Peyer's patch (tissue), 4 donors: ENCODE measurements at regions not wholly inside any gene's neighbourhood (a gene's known extent, or its start where the extent isn't known, plus 50 kb on each side); places are given as distances from the start of the nearest gene placed in this dataset.

Experiments
- DNase-seq, 3 donors: peaks; one replicate each; pipeline ENCODE4 v3.0.0-alpha.2; 2017 to 2019
- H3K27ac ChIP-seq, 4 donors: fragments of 200-600 bp; sonication (generic); one replicate each; pipeline ENCODE4 v1.5.1; 2016 to 2019
- H3K27me3 ChIP-seq, 2 donors: fragments of 200-600 bp; sonication (generic); one replicate each; pipeline ENCODE4 v1.5.1; 2019
- H3K36me3 ChIP-seq, 3 donors: fragments of 200-600 bp; sonication (generic); one replicate each; pipeline ENCODE4 v1.5.1; 2016 to 2019
- H3K4me1 ChIP-seq, 4 donors: fragments of 200-600 bp; sonication (generic); one replicate each; pipeline ENCODE4 v1.5.1; 2016 to 2019
- H3K4me3 ChIP-seq, 4 donors: fragments of 200-600 bp; sonication (generic); 1 replicate in 3 of 4; 2 replicates in 1 of 4; pipeline ENCODE4 v1.5.1; 2016 to 2019; ENCODE audit warnings: mild to moderate bottlenecking in 1 of 4
- H3K9me3 ChIP-seq, 4 donors: fragments of 200-600 bp; sonication (generic); one replicate each; pipeline ENCODE4 v1.5.1; 2016 to 2019; ENCODE audit warnings: mild to moderate bottlenecking in 1 of 4
- POLR2A ChIP-seq, 2 donors: fragments of 450-650 bp; IDR thresholded peaks; one replicate each; pipeline ENCODE4 v1.5.1; 2017; ENCODE audit warnings: antibody characterized with exemption in 2 of 2, mild to moderate bottlenecking in 2 of 2, moderate library complexity in 2 of 2
- TF ChIP-seq, protein P1 (sequence below), 6 experiments: fragments of 450-650 bp in 4 of 6; fragments of 200-600 bp in 2 of 6; sonication (generic) in 1 of 6; IDR thresholded peaks; one replicate each; pipeline ENCODE4 v1.5.1; 2017 to 2019; ENCODE audit warnings: antibody characterized with exemption in 6 of 6, mild to moderate bottlenecking in 3 of 6, moderate library complexity in 1 of 6

DNA sequence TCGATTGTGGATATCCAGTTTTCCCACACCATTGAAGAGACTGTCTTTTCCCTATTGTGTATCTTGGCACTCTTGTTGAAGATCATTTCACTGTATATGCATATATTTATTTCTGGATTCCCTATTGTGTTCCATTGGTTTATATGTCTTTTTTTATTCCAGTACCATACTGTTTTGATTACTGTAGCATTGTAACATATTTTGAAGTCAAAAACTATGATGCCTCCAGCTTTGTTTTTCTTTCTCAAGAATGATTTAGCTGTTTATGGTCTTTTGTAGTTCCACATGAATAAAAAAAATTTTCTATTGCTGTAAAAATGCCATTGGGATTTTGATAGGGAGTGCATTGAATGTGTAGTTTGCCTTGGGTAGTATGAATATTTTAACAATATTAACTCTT lies 128.1 kb upstream of the SLC38A2 start:
- no peak overlapping the region for H3K27ac ChIP-seq
- H3K9me3 ChIP-seq: peaks cover 0 to 3% (median 0%) of the 10 kb centered on the region in 4 donors
- no peaks in the 10 kb centered on the region for H3K4me1 ChIP-seq
- no peaks in the 10 kb centered on the region for H3K36me3 ChIP-seq
- no peaks in the 10 kb centered on the region for H3K27me3 ChIP-seq
- TF ChIP-seq, protein P1, sequence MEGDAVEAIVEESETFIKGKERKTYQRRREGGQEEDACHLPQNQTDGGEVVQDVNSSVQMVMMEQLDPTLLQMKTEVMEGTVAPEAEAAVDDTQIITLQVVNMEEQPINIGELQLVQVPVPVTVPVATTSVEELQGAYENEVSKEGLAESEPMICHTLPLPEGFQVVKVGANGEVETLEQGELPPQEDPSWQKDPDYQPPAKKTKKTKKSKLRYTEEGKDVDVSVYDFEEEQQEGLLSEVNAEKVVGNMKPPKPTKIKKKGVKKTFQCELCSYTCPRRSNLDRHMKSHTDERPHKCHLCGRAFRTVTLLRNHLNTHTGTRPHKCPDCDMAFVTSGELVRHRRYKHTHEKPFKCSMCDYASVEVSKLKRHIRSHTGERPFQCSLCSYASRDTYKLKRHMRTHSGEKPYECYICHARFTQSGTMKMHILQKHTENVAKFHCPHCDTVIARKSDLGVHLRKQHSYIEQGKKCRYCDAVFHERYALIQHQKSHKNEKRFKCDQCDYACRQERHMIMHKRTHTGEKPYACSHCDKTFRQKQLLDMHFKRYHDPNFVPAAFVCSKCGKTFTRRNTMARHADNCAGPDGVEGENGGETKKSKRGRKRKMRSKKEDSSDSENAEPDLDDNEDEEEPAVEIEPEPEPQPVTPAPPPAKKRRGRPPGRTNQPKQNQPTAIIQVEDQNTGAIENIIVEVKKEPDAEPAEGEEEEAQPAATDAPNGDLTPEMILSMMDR (IDR thresholded peaks at IDR 0.05): no peak
- TF ChIP-seq POLR2A (IDR thresholded peaks at IDR 0.05): no peak
- no peak for DNase-seq
- no peak overlapping the region for H3K4me3 ChIP-seq

DNA sequence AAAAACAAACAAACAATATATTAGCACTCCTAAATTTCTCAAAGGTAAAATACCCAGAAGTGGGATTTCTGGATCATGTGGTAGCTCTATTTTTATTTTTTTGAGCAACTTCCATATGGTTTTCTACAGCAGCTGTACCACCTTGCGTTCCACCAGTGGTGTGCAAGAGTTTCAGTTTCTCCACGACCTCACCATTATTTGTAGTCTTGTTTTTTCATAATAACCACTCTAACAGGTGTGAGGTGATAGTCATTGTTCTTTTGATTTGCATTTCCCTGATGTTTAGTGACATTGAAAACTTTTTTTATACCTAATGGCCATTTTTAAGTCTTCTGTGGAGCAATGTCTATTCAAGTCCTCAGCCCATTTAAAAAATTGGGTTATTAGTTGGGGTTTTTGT lies 127.3 kb upstream of the SLC38A2 start:
- TF ChIP-seq, protein P1 (IDR thresholded peaks at IDR 0.05): no peak
- no peak for TF ChIP-seq POLR2A (IDR thresholded peaks at IDR 0.05)
- no peaks in the 10 kb centered on the region for H3K27me3 ChIP-seq
- H3K4me3 ChIP-seq: no peak overlapping the region
- no peaks in the 10 kb centered on the region for H3K4me1 ChIP-seq
- no peaks in the 10 kb centered on the region for H3K9me3 ChIP-seq
- no peak overlapping the region for H3K27ac ChIP-seq
- H3K36me3 ChIP-seq: no peaks in the 10 kb centered on the region
- no peak for DNase-seq

DNA sequence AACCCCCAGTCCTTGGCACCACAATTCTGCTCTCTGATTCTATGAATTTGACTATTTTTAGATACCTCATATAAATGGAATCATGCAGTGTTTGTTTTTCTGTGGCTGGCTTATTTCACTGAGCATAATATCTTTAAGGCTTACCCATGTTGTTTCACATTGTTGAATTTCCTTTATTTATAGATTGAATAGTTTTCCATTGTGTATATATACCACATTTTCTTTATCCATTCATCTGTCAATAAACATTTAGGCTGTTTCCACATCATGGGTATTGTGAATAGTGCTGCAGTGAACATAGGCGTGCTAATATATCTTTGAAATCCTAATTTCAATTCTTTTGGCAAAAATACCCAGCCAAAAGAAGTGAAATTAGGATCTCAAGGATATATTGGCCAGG lies 126.7 kb upstream of the SLC38A2 start:
- no peak for DNase-seq
- no peak overlapping the region for H3K27ac ChIP-seq
- no peaks in the 10 kb centered on the region for H3K36me3 ChIP-seq
- H3K4me1 ChIP-seq: no peaks in the 10 kb centered on the region
- no peaks in the 10 kb centered on the region for H3K9me3 ChIP-seq
- H3K4me3 ChIP-seq: no peak overlapping the region
- TF ChIP-seq, protein P1 (IDR thresholded peaks at IDR 0.05): no peak
- TF ChIP-seq POLR2A (IDR thresholded peaks at IDR 0.05): no peak
- no peaks in the 10 kb centered on the region for H3K27me3 ChIP-seq

DNA sequence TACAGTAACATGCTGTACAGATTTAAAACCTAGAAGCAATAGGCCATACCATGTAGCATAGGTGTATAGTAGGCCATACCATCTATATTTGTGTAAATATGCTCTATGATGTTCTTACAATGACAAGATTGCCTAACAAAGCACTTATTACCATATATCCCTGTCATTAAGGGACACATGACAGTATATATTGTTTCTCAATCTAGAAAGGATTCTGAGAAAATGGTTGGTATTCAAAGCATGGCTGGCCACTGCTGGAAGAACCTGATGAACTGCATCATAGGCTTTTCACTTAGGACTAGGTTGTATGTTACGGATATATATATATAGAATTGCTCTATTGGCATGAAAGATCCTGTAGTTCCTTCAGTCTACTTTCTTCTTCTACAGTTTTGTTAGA lies 125.2 kb upstream of the SLC38A2 start:
- Histone ChIP-seq H3K4me3 (no peak overlapping the region), H3K9me3 (no peaks in the 10 kb centered on the region), H3K36me3 (no peaks in the 10 kb centered on the region), H3K4me1 (no peaks in the 10 kb centered on the region), H3K27me3 (no peaks in the 10 kb centered on the region), H3K27ac (no peak overlapping the region)
- DNase-seq: no peak
- TF ChIP-seq, protein P1 (IDR thresholded peaks at IDR 0.05): no peak
- TF ChIP-seq POLR2A (IDR thresholded peaks at IDR 0.05): no peak

DNA sequence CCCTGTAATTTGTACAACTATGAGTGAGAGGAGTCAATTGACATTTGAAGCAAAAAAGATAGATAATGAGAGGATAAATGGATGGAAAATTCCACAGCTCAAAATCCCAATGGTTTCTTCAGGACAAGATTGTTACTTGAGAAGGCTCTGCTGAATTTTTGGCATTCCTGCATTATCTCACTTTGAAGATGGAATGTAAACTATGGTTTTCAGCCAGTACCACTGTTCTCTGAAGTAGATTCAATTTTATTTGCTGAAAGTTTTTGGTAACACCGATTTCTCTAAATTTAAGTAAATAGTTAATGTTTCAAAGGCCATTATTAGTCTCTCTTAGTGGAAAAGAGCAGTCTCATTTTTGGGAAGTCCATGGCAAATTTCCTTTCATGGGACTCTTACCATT lies 121.9 kb upstream of the SLC38A2 start:
- H3K36me3 ChIP-seq: no peaks in the 10 kb centered on the region
- H3K27ac ChIP-seq: peak overlapping the region in 1 of 4 donors; percentile 53
- no peaks in the 10 kb centered on the region for H3K27me3 ChIP-seq
- no peak for DNase-seq
- H3K4me1 ChIP-seq: peaks cover 0 to 4% (median 0%) of the 10 kb centered on the region in 4 donors
- no peaks in the 10 kb centered on the region for H3K9me3 ChIP-seq
- no peak overlapping the region for H3K4me3 ChIP-seq
- TF ChIP-seq, protein P1 (IDR thresholded peaks at IDR 0.05): no peak
- TF ChIP-seq POLR2A (IDR thresholded peaks at IDR 0.05): no peak

DNA sequence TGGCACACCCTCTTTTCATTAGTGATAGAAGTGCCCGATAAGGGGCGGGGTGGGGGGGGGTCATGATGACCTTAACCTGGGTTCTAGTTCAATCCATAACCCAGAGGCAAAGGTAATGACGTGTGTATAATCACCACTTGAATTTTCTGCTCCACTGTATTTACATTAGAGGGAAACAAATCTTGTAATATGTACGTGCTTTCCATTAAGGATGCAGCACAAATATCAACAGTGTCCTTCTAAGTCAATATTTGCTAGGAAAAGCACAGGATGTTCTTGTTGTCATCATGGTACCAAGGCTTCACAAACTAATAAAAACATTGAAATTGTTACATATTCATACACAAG lies 121.2 kb upstream of the SLC38A2 start:
- Histone ChIP-seq H3K36me3 (no peaks in the 10 kb centered on the region), H3K27me3 (no peaks in the 10 kb centered on the region), H3K27ac (peak overlapping the region in 2 of 4 donors; percentile 38 to 53), H3K4me3 (no peak overlapping the region), H3K9me3 (no peaks in the 10 kb centered on the region), H3K4me1 (peaks cover 0 to 4% (median 0%) of the 10 kb centered on the region in 4 donors)
- no peak for DNase-seq
- TF ChIP-seq, protein P1 (IDR thresholded peaks at IDR 0.05): no peak
- no peak for TF ChIP-seq POLR2A (IDR thresholded peaks at IDR 0.05)
